Caco-2 (cell line): ENCODE measurements at regions not wholly inside any gene's neighbourhood (a gene's known extent, or its start where the extent isn't known, plus 50 kb on each side); places are given as distances from the start of the nearest gene placed in this dataset.

Experiments used
- BruUV-seq: library from RNA; stranded (reverse); fragments of 400-500 nt; replicated peaks from 2 replicates; lab custom pipeline; 2021; lab: Mats Ljungman, UMichigan
- CTCF ChIA-PET: fragments of 300-600 bp; sonication (Branson Sonifier 250); formaldehyde crosslinking; loops from one replicate; lab custom pipeline; 2022; ENCODE audit warnings: antibody characterized with exemption; lab: Charles Lee
- POLR2A ChIA-PET: fragments of 300-600 bp; sonication (Branson Sonifier 250); formaldehyde crosslinking; loops from one replicate; lab custom pipeline; 2022; ENCODE audit warnings: antibody characterized with exemption; lab: Charles Lee
- DNase-seq, 2 experiments: peaks; one replicate each; pipeline versions ENCODE4 v3.0.0 to v3.0.0-alpha.2; 2020 to 2022
- H3K27me3 ChIP-seq: replicated peaks from 2 replicates; pipeline ENCODE4 v1.6.0; 2011; ENCODE audit warnings: low read length; ENCODE audit not compliant: control insufficient read depth, insufficient read depth
- H3K36me3 ChIP-seq: 2 replicates; pipeline ENCODE4 v1.5.1; 2011; ENCODE audit warnings: low read length; ENCODE audit not compliant: control insufficient read depth, insufficient read depth
- H3K4me1 ChIP-seq: fragments of 250-450 bp; sonication (Bioruptor Pico); 2 replicates; pipeline ENCODE4 v1.5.1; 2020; ENCODE audit warnings: mild to moderate bottlenecking
- H3K4me3 ChIP-seq: 2 replicates; pipeline ENCODE4 v1.5.1; 2011; ENCODE audit warnings: low read depth, mild to moderate bottlenecking, control low read depth, low read length
- H3K9me3 ChIP-seq: fragments of 250-450 bp; sonication (Bioruptor Pico); 2 replicates; pipeline ENCODE4 v1.5.1; 2020; ENCODE audit warnings: mild to moderate bottlenecking, moderate library complexity
- H3K27ac Mint-ChIP-seq: one replicate; pipeline ENCODE4 v1.8.0; 2022; ENCODE audit warnings: mixed read lengths; ENCODE audit not compliant: unreplicated experiment
- H3K27me3 Mint-ChIP-seq: one replicate; pipeline ENCODE4 v1.8.0; 2022; ENCODE audit warnings: mixed read lengths; ENCODE audit not compliant: insufficient read depth, unreplicated experiment
- H3K36me3 Mint-ChIP-seq: one replicate; pipeline ENCODE4 v1.8.0; 2022; ENCODE audit warnings: mild to moderate bottlenecking, mixed read lengths; ENCODE audit not compliant: insufficient read depth, unreplicated experiment
- H3K4me1 Mint-ChIP-seq: one replicate; pipeline ENCODE4 v1.8.0; 2022; ENCODE audit warnings: low read depth, mixed read lengths; ENCODE audit not compliant: unreplicated experiment
- H3K4me3 Mint-ChIP-seq: one replicate; pipeline ENCODE4 v1.8.0; 2022; ENCODE audit warnings: mild to moderate bottlenecking, moderate library complexity, mixed read lengths; ENCODE audit not compliant: unreplicated experiment
- H3K9me3 Mint-ChIP-seq: one replicate; pipeline ENCODE4 v1.8.0; 2022; ENCODE audit warnings: mixed read lengths; ENCODE audit not compliant: unreplicated experiment
- intact Hi-C: fragments of 100-400 bp; cut with micrococcal nuclease; formaldehyde crosslinking; loops from one replicate; pipeline ENCODE4 v1.10.0; 2022; ENCODE audit not compliant: unreplicated experiment
- TF ChIP-seq, protein P1 (sequence below), 2 experiments: fragments of 200-600 bp in 1 of 2; IDR thresholded peaks; 1 replicate in 1 of 2; 2 replicates in 1 of 2; pipeline versions ENCODE4 v1.5.1 to v1.8.0; 2011 to 2022; ENCODE audit warnings: antibody characterized with exemption in 1 of 2, control low read depth in 1 of 2, inconsistent platforms in 1 of 2, low read depth in 1 of 2, low read length in 1 of 2, mild to moderate bottlenecking in 1 of 2, moderate library complexity in 1 of 2; ENCODE audit not compliant: insufficient read depth in 1 of 2, severe bottlenecking in 1 of 2, unreplicated experiment in 1 of 2

DNA sequence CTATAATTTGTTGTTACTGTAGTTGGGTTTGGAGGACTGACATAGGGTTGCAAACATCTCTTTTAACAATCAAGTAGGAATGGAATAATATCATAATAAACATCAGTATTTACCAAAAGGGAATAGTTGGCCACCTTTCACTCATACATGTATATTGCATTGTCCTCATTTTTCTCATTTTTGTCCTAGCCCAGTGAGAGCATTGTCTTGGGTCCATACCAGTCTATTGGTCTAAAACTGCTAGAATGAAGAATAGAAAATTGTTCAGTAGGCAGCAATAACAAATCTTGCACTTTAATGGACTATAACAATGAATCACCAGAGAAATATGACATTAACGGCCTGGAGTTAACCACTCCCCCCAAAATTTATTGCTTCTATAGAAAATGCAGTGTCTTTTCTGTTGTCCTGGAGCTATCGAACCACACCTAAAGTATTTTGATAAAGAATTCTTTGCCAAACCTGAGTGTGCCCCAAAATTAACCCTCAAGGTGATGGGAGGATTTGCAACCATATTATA is 80.9 kb upstream of the IL33 start:
- ChIA-PET POLR2A (no interaction called here), CTCF (no interaction called here)
- Histone ChIP-seq H3K4me3 (no peak overlapping the region), H3K9me3 (no peaks in the 10 kb centered on the region), H3K27me3 (no peaks in the 10 kb centered on the region), H3K4me1 (no peaks in the 10 kb centered on the region), H3K36me3 (no peaks in the 10 kb centered on the region)
- Mint-ChIP-seq H3K36me3 (no peaks in the 10 kb centered on the region), H3K27me3 (peaks cover 6% of the 10 kb centered on the region), H3K4me3 (no peak overlapping the region), H3K9me3 (no peaks in the 10 kb centered on the region), H3K4me1 (no peaks in the 10 kb centered on the region), H3K27ac (no peak overlapping the region)
- no TSS peak for BruUV-seq
- TF ChIP-seq, protein P1, sequence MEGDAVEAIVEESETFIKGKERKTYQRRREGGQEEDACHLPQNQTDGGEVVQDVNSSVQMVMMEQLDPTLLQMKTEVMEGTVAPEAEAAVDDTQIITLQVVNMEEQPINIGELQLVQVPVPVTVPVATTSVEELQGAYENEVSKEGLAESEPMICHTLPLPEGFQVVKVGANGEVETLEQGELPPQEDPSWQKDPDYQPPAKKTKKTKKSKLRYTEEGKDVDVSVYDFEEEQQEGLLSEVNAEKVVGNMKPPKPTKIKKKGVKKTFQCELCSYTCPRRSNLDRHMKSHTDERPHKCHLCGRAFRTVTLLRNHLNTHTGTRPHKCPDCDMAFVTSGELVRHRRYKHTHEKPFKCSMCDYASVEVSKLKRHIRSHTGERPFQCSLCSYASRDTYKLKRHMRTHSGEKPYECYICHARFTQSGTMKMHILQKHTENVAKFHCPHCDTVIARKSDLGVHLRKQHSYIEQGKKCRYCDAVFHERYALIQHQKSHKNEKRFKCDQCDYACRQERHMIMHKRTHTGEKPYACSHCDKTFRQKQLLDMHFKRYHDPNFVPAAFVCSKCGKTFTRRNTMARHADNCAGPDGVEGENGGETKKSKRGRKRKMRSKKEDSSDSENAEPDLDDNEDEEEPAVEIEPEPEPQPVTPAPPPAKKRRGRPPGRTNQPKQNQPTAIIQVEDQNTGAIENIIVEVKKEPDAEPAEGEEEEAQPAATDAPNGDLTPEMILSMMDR (IDR thresholded peaks at IDR 0.05; ENCODE audit: insufficient read depth in 1 of 2, low read depth in 1 of 2, low read length in 1 of 2, severe bottlenecking in 1 of 2, unreplicated experiment in 1 of 2): no peak
- no peak for DNase-seq
- intact Hi-C loops: no loop called here

DNA sequence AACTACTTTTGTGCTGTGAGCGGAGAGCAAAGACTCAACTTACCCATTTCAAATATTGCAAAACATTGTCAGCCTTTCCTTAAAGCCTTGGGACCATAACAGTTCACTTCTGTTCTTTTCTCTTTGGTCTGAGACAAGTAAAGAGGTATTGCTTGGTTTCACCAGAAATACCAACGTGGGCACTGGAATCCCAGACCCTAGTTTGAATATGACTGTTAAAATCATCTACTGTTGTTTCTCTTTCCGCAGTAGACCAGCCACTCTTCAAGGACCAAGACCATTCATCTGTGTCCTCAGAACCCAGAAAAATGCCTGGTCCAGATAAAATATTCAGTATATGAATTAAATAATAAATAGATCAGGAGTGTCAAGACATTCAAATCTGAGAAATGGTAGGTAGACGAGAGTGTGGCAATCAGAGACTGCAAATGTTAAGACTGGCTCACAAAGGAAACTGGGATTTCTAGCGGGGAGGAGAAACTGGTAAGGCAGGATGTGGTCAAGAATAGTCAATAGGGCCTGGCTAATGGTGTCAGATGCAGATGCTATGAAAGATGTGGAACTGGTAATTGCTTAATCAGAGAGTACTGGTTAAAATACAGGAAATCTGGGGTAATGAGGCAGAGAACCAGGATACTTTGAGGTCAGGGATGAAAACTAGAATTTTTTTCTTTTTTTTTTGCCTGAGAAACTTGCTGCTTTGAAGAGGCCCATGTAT is 82.1 kb upstream of the IL33 start:
- H3K4me3 ChIP-seq: no peak overlapping the region
- intact Hi-C loops: no loop called here
- H3K36me3 ChIP-seq: no peaks in the 10 kb centered on the region
- TF ChIP-seq, protein P1 (IDR thresholded peaks at IDR 0.05; ENCODE audit: insufficient read depth in 1 of 2, low read depth in 1 of 2, low read length in 1 of 2, severe bottlenecking in 1 of 2, unreplicated experiment in 1 of 2): no peak
- ChIA-PET POLR2A (no interaction called here), CTCF (no interaction called here)
- DNase-seq: no peak
- Mint-ChIP-seq H3K27me3 (peaks cover 6% of the 10 kb centered on the region), H3K27ac (no peak overlapping the region), H3K4me3 (no peak overlapping the region), H3K9me3 (no peaks in the 10 kb centered on the region), H3K36me3 (no peaks in the 10 kb centered on the region), H3K4me1 (no peaks in the 10 kb centered on the region)
- no TSS peak for BruUV-seq
- H3K9me3 ChIP-seq: no peaks in the 10 kb centered on the region
- no peaks in the 10 kb centered on the region for H3K27me3 ChIP-seq
- no peaks in the 10 kb centered on the region for H3K4me1 ChIP-seq

DNA sequence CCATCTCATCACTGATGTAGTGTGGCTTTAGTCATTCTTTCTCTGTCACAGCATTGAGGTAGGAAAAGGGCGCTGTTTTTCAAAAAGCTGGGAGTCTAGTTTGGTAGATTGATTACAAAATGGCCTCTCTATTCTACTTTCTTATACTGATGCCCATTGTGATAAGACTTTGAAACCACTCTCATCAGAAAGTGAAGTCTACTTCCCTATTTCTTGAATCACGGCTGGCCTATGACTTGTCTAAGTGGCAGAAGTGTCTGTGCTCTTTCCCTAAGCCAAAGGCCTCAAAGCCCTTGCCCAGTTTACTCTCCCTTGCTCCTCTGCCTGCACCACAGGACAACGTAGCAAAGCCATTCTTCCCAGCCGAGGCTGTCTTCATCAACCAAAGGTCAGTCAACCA is 83.0 kb upstream of the IL33 start:
- no peaks in the 10 kb centered on the region for H3K4me1 ChIP-seq
- no TSS peak for BruUV-seq
- no peaks in the 10 kb centered on the region for H3K36me3 Mint-ChIP-seq
- TF ChIP-seq, protein P1 (IDR thresholded peaks at IDR 0.05; ENCODE audit: insufficient read depth in 1 of 2, low read depth in 1 of 2, low read length in 1 of 2, severe bottlenecking in 1 of 2, unreplicated experiment in 1 of 2): no peak
- intact Hi-C loops: no loop called here
- H3K4me1 Mint-ChIP-seq: no peaks in the 10 kb centered on the region
- no peaks in the 10 kb centered on the region for H3K36me3 ChIP-seq
- H3K9me3 Mint-ChIP-seq: no peaks in the 10 kb centered on the region
- H3K4me3 ChIP-seq: no peak overlapping the region
- ChIA-PET CTCF (no interaction called here), POLR2A (interaction anchor here (0.7 kb wide), 1 partner anchor 52 kb away, joined by 3 read pairs; no protein-coding TSS in a partner anchor)
- peaks cover 10% of the 10 kb centered on the region for H3K27me3 Mint-ChIP-seq
- no peaks in the 10 kb centered on the region for H3K27me3 ChIP-seq
- H3K9me3 ChIP-seq: no peaks in the 10 kb centered on the region
- no peak for DNase-seq
- H3K27ac Mint-ChIP-seq: no peak overlapping the region
- no peak overlapping the region for H3K4me3 Mint-ChIP-seq
